Astrocyte (in vitro differentiated cells and primary cell): ENCODE measurements at regions not wholly inside any gene's neighbourhood (a gene's known extent, or its start where the extent isn't known, plus 50 kb on each side); places are given as distances from the start of the nearest gene placed in this dataset.

Experiments
- DNase-seq: peaks from one replicate; pipeline ENCODE4 v3.0.0-alpha.2; 2010; ENCODE audit warnings: low read depth
- FAIRE-seq: peaks from 2 replicates; lab custom pipeline; 2011; peaks lifted over from hg19 to GRCh38; lab: Jason Lieb, UNC
- H2AFZ ChIP-seq: 2 replicates; pipeline ENCODE4 v1.6.0; 2012; ENCODE audit warnings: low read depth, low read length, inconsistent platforms
- H3K27ac ChIP-seq: 2 replicates; pipeline ENCODE4 v1.5.1; 2011; ENCODE audit warnings: low read depth, low read length, inconsistent platforms
- H3K27me3 ChIP-seq: 2 replicates; pipeline ENCODE4 v1.6.0; 2011; ENCODE audit warnings: low read length, inconsistent platforms; ENCODE audit not compliant: insufficient read depth
- H3K36me3 ChIP-seq: 2 replicates; pipeline ENCODE4 v1.5.1; 2011; ENCODE audit warnings: low read length, inconsistent platforms; ENCODE audit not compliant: insufficient read depth
- H3K4me1 ChIP-seq: 2 replicates; pipeline ENCODE4 v1.5.1; 2011; ENCODE audit warnings: low read length, inconsistent platforms; ENCODE audit not compliant: insufficient read depth
- H3K4me2 ChIP-seq: 2 replicates; pipeline ENCODE4 v1.6.0; 2012; ENCODE audit warnings: low read length, inconsistent platforms
- H3K4me3 ChIP-seq: 2 replicates; pipeline ENCODE4 v1.5.1; 2011; ENCODE audit warnings: low read depth, mild to moderate bottlenecking, low read length, inconsistent platforms; ENCODE audit not compliant: insufficient read depth
- H3K79me2 ChIP-seq: 2 replicates; pipeline ENCODE4 v1.6.0; 2012; ENCODE audit warnings: mild to moderate bottlenecking, low read length, inconsistent platforms; ENCODE audit not compliant: insufficient read depth
- H3K9ac ChIP-seq: 2 replicates; pipeline ENCODE4 v1.6.0; 2012; ENCODE audit warnings: mild to moderate bottlenecking, low read length, inconsistent platforms
- H3K9me3 ChIP-seq: 2 replicates; pipeline ENCODE4 v1.5.1; 2012; ENCODE audit warnings: low read depth, mild to moderate bottlenecking, low read length, inconsistent platforms; ENCODE audit not compliant: insufficient read depth
- H4K20me1 ChIP-seq: 2 replicates; pipeline ENCODE4 v1.6.0; 2012; ENCODE audit warnings: low read length, inconsistent platforms; ENCODE audit not compliant: insufficient read depth
- H3K27ac Mint-ChIP-seq: one replicate; pipeline ENCODE4 v1.8.0; 2021; ENCODE audit warnings: mild to moderate bottlenecking, mixed read lengths; ENCODE audit not compliant: unreplicated experiment
- H3K27me3 Mint-ChIP-seq: one replicate; pipeline ENCODE4 v1.8.0; 2021; ENCODE audit warnings: low read depth, mixed read lengths; ENCODE audit not compliant: unreplicated experiment
- H3K36me3 Mint-ChIP-seq: one replicate; pipeline ENCODE4 v1.8.0; 2021; ENCODE audit warnings: low read depth, mixed read lengths; ENCODE audit not compliant: unreplicated experiment
- H3K4me1 Mint-ChIP-seq: one replicate; pipeline ENCODE4 v1.8.0; 2021; ENCODE audit warnings: low read depth, mixed read lengths; ENCODE audit not compliant: unreplicated experiment
- H3K4me3 Mint-ChIP-seq: one replicate; pipeline ENCODE4 v1.8.0; 2021; ENCODE audit warnings: mild to moderate bottlenecking, moderate library complexity, mixed read lengths; ENCODE audit not compliant: unreplicated experiment
- H3K9me3 Mint-ChIP-seq: one replicate; pipeline ENCODE4 v1.8.0; 2021; ENCODE audit warnings: mild to moderate bottlenecking, mixed read lengths; ENCODE audit not compliant: unreplicated experiment
- EZH2 ChIP-seq: IDR thresholded peaks from 2 replicates; pipeline ENCODE4 v1.6.1; 2012; ENCODE audit warnings: mild to moderate bottlenecking, low read length, inconsistent platforms; ENCODE audit not compliant: insufficient read depth
- TF ChIP-seq, protein P1 (sequence below): IDR thresholded peaks from 2 replicates; pipeline ENCODE4 v1.5.1; 2011; ENCODE audit warnings: low read depth, mild to moderate bottlenecking, inconsistent platforms, low read length, moderate library complexity; ENCODE audit not compliant: insufficient read depth

GRCh38 chr5:74507370-74508005 lies 133.0 kb downstream of the ENC1 start:
- H3K36me3 ChIP-seq = no peaks in the 10 kb centered on the region
- no peaks in the 10 kb centered on the region for H3K36me3 Mint-ChIP-seq
- H3K27me3 Mint-ChIP-seq = peaks cover 4% of the 10 kb centered on the region
- H3K4me3 Mint-ChIP-seq = no peak overlapping the region
- H3K4me3 ChIP-seq = no peak overlapping the region
- H3K4me2 ChIP-seq = no peak overlapping the region
- no peaks in the 10 kb centered on the region for H3K4me1 ChIP-seq
- H3K27ac Mint-ChIP-seq = no peak overlapping the region
- no peaks in the 10 kb centered on the region for H3K9me3 Mint-ChIP-seq
- H4K20me1 ChIP-seq = no peaks in the 10 kb centered on the region
- peaks cover 2% of the 10 kb centered on the region for H3K4me1 Mint-ChIP-seq
- no peak for TF ChIP-seq EZH2
- TF ChIP-seq, protein P1, sequence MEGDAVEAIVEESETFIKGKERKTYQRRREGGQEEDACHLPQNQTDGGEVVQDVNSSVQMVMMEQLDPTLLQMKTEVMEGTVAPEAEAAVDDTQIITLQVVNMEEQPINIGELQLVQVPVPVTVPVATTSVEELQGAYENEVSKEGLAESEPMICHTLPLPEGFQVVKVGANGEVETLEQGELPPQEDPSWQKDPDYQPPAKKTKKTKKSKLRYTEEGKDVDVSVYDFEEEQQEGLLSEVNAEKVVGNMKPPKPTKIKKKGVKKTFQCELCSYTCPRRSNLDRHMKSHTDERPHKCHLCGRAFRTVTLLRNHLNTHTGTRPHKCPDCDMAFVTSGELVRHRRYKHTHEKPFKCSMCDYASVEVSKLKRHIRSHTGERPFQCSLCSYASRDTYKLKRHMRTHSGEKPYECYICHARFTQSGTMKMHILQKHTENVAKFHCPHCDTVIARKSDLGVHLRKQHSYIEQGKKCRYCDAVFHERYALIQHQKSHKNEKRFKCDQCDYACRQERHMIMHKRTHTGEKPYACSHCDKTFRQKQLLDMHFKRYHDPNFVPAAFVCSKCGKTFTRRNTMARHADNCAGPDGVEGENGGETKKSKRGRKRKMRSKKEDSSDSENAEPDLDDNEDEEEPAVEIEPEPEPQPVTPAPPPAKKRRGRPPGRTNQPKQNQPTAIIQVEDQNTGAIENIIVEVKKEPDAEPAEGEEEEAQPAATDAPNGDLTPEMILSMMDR = no peak
- DNase-seq (no peak), FAIRE-seq (no peak)
- no peak overlapping the region for H3K9ac ChIP-seq
- H3K27ac ChIP-seq = no peak overlapping the region
- H3K27me3 ChIP-seq = no peaks in the 10 kb centered on the region
- H3K79me2 ChIP-seq = no peaks in the 10 kb centered on the region
- no peaks in the 10 kb centered on the region for H3K9me3 ChIP-seq
- H2AFZ ChIP-seq = no peak overlapping the region

- FAIRE-seq = no peak
- Histone ChIP-seq H3K9me3 (no peaks in the 10 kb centered on the region), H3K27me3 (no peaks in the 10 kb centered on the region), H2AFZ (no peak overlapping the region), H3K79me2 (no peaks in the 10 kb centered on the region), H3K36me3 (no peaks in the 10 kb centered on the region), H3K27ac (no peak overlapping the region), H3K4me1 (no peaks in the 10 kb centered on the region), H3K4me3 (no peak overlapping the region), H3K9ac (no peak overlapping the region), H3K4me2 (no peak overlapping the region), H4K20me1 (no peaks in the 10 kb centered on the region)
- H3K9me3 Mint-ChIP-seq = no peaks in the 10 kb centered on the region
- TF ChIP-seq EZH2 = no peak
- TF ChIP-seq, protein P1 = no peak
- peaks cover 2% of the 10 kb centered on the region for H3K4me1 Mint-ChIP-seq
- no peak for DNase-seq
- H3K36me3 Mint-ChIP-seq = no peaks in the 10 kb centered on the region
- H3K27me3 Mint-ChIP-seq = peaks cover 4% of the 10 kb centered on the region
- no peak overlapping the region for H3K27ac Mint-ChIP-seq
- H3K4me3 Mint-ChIP-seq = no peak overlapping the region
Measured at GRCh38 chr5:74506119-74506518, 134.4 kb downstream of the ENC1 start.

GRCh38 chr5:74504463-74504862 lies 136.1 kb downstream of the ENC1 start:
- Histone ChIP-seq H3K9ac (no peak overlapping the region), H3K4me2 (no peak overlapping the region), H2AFZ (no peak overlapping the region), H3K4me3 (no peak overlapping the region), H3K9me3 (no peaks in the 10 kb centered on the region), H3K79me2 (no peaks in the 10 kb centered on the region), H3K27ac (no peak overlapping the region), H4K20me1 (no peaks in the 10 kb centered on the region), H3K36me3 (no peaks in the 10 kb centered on the region), H3K4me1 (no peaks in the 10 kb centered on the region), H3K27me3 (no peaks in the 10 kb centered on the region)
- no peaks in the 10 kb centered on the region for H3K9me3 Mint-ChIP-seq
- peaks cover 2% of the 10 kb centered on the region for H3K27me3 Mint-ChIP-seq
- DNase-seq (no peak), FAIRE-seq (no peak)
- no peak overlapping the region for H3K4me3 Mint-ChIP-seq
- no peaks in the 10 kb centered on the region for H3K36me3 Mint-ChIP-seq
- no peak overlapping the region for H3K27ac Mint-ChIP-seq
- TF ChIP-seq EZH2 = no peak
- TF ChIP-seq, protein P1 = no peak
- peaks cover 10% of the 10 kb centered on the region for H3K4me1 Mint-ChIP-seq
